Retinal pigment epithelial cell (primary cell): ENCODE measurements at regions not wholly inside any gene's neighbourhood (a gene's known extent, or its start where the extent isn't known, plus 50 kb on each side); places are given as distances from the start of the nearest gene placed in this dataset.
A peak's percentile ranks its signal among the peaks of the same experiment; 100 is the strongest.

ENCODE experiments used
- DNase-seq: peaks from one replicate; pipeline ENCODE4 v3.0.0-alpha.2; 2010; ENCODE audit warnings: low read depth
- H3K4me3 ChIP-seq: 2 replicates; pipeline ENCODE4 v1.5.1; 2011; ENCODE audit warnings: mild to moderate bottlenecking, low read length, control low read depth, moderate library complexity
- CTCF ChIP-seq: conservative IDR thresholded peaks from 2 replicates; pipeline ENCODE4 v1.5.1; 2011; ENCODE audit warnings: low read depth, low read length, control low read depth, inconsistent platforms

GRCh38 chr12:58795825-58796224 lies 124.5 kb downstream of the LRIG3 start:
- H3K4me3 ChIP-seq: no peak overlapping the region
- DNase-seq: no peak
- TF ChIP-seq CTCF: no peak

- TF ChIP-seq CTCF: no peak
- no peak for DNase-seq
- H3K4me3 ChIP-seq: no peak overlapping the region
Observed at GRCh38 chr12:58801986-58802385, 118.3 kb downstream of the LRIG3 start.

DNA sequence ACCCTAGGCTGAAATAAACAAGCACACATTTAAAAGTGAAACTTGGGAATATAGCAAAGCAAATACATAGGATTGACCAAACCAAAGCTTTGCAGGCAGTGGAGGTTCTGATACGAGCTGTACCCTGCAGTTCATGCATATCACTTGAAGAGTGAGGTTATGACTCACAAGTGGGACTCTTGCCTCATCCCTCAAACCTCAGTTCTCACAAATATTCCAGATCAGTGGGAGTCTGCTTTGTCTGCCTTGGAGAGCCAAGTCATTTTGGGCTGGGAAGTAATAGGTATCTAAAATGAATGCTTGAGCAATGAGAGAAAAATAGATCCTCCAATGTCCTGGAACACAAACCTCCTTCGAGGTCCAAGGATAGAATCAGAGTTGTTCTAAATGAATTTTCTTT lies 116.4 kb downstream of the LRIG3 start:
- H3K4me3 ChIP-seq: no peak overlapping the region
- DNase-seq: no peak
- no peak for TF ChIP-seq CTCF

DNA sequence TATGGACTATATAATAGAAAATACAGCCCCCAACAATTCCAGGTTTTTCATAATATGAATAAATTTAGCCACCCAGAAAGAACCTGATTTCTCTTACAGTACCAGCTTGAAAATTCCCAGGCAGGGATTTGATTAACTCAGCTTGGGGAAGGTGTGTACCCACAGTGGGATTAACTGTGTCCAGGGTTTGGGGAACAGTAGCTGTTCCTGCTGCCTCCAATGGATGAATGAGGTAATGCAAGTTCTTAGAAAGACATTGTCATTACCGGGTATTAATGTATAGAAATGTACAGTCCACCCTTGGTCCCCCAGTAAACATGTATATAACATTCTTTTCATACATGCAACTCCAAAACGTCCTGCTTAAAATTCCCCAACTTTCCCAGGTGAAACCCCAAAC lies 115.6 kb downstream of the LRIG3 start:
- no peak for DNase-seq
- TF ChIP-seq CTCF: peak; percentile 52
- H3K4me3 ChIP-seq: no peak overlapping the region

DNA sequence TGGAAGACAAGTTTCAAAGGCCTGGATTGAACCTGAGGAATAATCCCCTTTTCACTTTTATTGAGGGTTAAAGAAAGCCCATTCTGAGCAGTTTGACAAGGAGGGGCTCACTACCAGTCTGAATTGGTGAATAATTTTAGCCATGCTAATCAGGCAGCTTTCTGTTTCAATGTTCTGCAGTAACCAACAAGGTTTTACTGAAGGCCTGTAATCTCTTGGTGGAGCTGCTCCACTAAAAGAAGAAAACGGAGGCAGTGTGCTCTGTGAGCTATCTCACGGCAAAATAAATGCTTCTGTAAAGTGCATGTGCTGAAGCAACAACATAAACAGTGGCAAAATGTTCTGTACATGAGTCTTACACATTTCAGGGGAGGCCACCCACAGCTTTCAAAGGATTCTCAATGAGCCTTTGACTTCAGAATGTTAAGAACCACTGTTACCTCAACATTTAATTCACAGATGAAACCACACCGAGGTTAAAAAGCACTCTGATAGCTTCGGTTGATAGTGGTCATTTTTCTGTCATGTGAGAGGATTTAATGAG lies 111.2 kb downstream of the LRIG3 start:
- DNase-seq: no peak
- no peak for TF ChIP-seq CTCF
- H3K4me3 ChIP-seq: no peak overlapping the region

DNA sequence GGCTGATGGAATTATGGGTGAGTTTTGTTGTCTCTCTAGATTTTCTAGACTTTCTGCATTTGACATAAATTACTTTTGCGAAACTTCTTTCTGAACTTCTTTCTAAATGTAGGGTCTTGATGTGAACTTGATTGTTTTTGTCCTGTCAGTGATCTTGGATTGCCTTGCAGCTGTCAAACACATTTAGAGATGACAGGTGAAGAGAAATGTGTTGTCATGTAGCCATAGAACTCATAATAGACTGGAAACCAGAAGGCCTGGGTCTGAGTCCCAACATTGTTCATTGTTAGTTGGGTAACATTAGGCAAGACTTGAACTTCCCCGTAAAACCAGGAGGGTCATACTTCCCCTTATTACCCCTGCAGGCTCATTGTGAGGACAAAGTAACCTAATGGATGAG lies 109.0 kb downstream of the LRIG3 start:
- no peak for TF ChIP-seq CTCF
- DNase-seq: no peak
- H3K4me3 ChIP-seq: no peak overlapping the region

DNA sequence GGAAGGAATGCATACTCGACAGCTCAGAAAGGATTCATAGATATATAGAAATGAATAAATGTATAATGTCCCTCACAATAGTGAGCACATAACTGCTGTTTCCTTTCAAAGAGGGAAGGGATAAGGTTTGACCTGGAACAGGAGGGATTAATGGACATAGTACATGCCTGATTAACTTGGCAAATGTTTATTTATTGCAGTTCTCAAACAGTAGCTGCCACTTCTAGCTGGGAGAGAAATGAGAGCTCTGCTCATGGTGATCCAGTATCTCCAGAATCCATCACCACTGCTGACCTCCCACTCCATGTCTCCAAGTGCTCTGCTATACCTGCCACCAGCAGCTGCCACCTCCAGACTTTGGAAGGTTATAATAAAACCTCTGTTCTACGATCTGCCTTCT lies 108.1 kb downstream of the LRIG3 start:
- no peak overlapping the region for H3K4me3 ChIP-seq
- no peak for TF ChIP-seq CTCF
- DNase-seq: no peak
